ENCODE measurements at regions not wholly inside any gene's neighbourhood (a gene's known extent, or its start where the extent isn't known, plus 50 kb on each side); places are given as distances from the start of the nearest gene placed in this dataset.

GRCh38 chr5:103446813-103447212 lies 115.8 kb downstream of the NUDT12 start:
- intact Hi-C loops (cut with micrococcal nuclease) (no loop called here), dilution Hi-C loops (cut with HindIII; ENCODE audit: low sequenced_read_pairs, unreplicated experiment) (no loop called here), in situ Hi-C loops (cut with MboI; ENCODE audit: low sequenced_read_pairs) (no loop called here)
- Histone ChIP-seq H3K27me3 (ENCODE audit: control insufficient read depth, insufficient read depth, low read length) (no peaks in the 10 kb centered on the region), H4K91ac (ENCODE audit: insufficient read depth, low read depth, low read length) (no peak overlapping the region), H3K9me1 (ENCODE audit: insufficient read depth, low read length) (peaks cover 5% of the 10 kb centered on the region), H3K79me1 (ENCODE audit: low read depth in 1 of 2, low read length in 2 of 2) (no peaks in the 10 kb centered on the region), H3K56ac (ENCODE audit: extremely low read depth, insufficient read depth, low read length) (no peak overlapping the region), H3K4me1 (ENCODE audit: control insufficient read depth, insufficient read depth, low read length) (peaks cover 8% of the 10 kb centered on the region), H2BK15ac (ENCODE audit: low read depth, low read length) (no peak overlapping the region), H3K9ac (ENCODE audit: low read depth, low read length) (no peak overlapping the region), H3K9me3 (ENCODE audit: control insufficient read depth, insufficient read depth, low read length) (no peaks in the 10 kb centered on the region), H3K27ac (ENCODE audit: insufficient read depth, low read length) (no peak overlapping the region), H3K4ac (ENCODE audit: low read depth, low read length) (no peak overlapping the region; the same call in 1 of the 2 replicates), H3K23ac (ENCODE audit: low read depth, low read length) (no peak overlapping the region), H2AK9ac (replicated peaks; ENCODE audit: low read depth, low read length, poor library complexity) (no peak overlapping the region), H3K18ac (ENCODE audit: low read depth, low read length) (no peak overlapping the region; the same call in 1 of the 2 replicates), H4K5ac (ENCODE audit: low read depth, low read length) (no peak overlapping the region), H3K36me3 (ENCODE audit: control insufficient read depth, insufficient read depth, low read length) (no peaks in the 10 kb centered on the region), H3K14ac (replicated peaks; ENCODE audit: low read depth, low read length) (0 out of 2 replicates have a peak overlapping the region, but pooled peaks have one; percentile 4), H3K4me3 (ENCODE audit: insufficient read depth, low read depth, low read length) (no peak overlapping the region), H3K4me2 (ENCODE audit: low read depth, low read length) (no peak overlapping the region; the same call in 1 of the 2 replicates), H2BK20ac (ENCODE audit: low read depth, low read length) (no peak overlapping the region), H2AFZ (replicated peaks; ENCODE audit: low read length, poor library complexity) (no peak overlapping the region), H4K8ac (ENCODE audit: low read depth in 2 of 2, low read length in 2 of 2) (no peak overlapping the region), H2BK5ac (ENCODE audit: low read depth, low read length, poor library complexity, severe bottlenecking) (no peak overlapping the region), H4K20me1 (ENCODE audit: insufficient read depth, low read length) (no peaks in the 10 kb centered on the region), H2BK120ac (ENCODE audit: low read depth, low read length) (no peak overlapping the region), H2AK5ac (ENCODE audit: low read depth, low read length) (no peak overlapping the region)
- no peak for ATAC-seq (ENCODE audit: low read depth)
- no CpG with 5 or more reads among the region's 3 CpGs for WGBS, 2 experiments (ENCODE audit: extremely low coverage in 2 of 2, insufficient read length in 1 of 2)
- POLR2A ChIA-PET (ENCODE audit: unreplicated experiment): no interaction called here
- peak; percentile 61 for DNase-seq
- CTCF ChIA-PET: interaction anchor here (0.7 kb wide), 1 partner anchor 492 kb away, joined by 3 read pairs; no protein-coding TSS in a partner anchor
- BruUV-seq (replicated peaks): no TSS peak
- TF ChIP-seq POLR2A (IDR thresholded peaks at IDR 0.05; ENCODE audit: low read depth, low read length): no peak
- TF ChIP-seq SMC3 (IDR thresholded peaks at IDR 0.05; ENCODE audit: low read depth, low read length): no peak
- TF ChIP-seq BHLHE40 (IDR thresholded peaks at IDR 0.05; ENCODE audit: low read depth, low read length): no peak
